H9 (cell line): ENCODE measurements at regions not wholly inside any gene's neighbourhood (a gene's known extent, or its start where the extent isn't known, plus 50 kb on each side); places are given as distances from the start of the nearest gene placed in this dataset.

Experiments used
- DNase-seq: peaks from one replicate; pipeline ENCODE4 v3.0.0-alpha.2; 2017
- H2AFZ ChIP-seq: one replicate; pipeline ENCODE4 v1.6.1; 2013; ENCODE audit warnings: mild to moderate bottlenecking, low read length, control low read depth, moderate library complexity
- H2AK5ac ChIP-seq: 2 replicates; pipeline ENCODE4 v1.6.1; 2013; ENCODE audit warnings: low read length, control low read depth, mixed read lengths; ENCODE audit not compliant: insufficient read length
- H2BK120ac ChIP-seq: one replicate; pipeline ENCODE4 v1.6.1; 2013; ENCODE audit warnings: low read depth, mild to moderate bottlenecking, low read length, control low read depth, inconsistent platforms; ENCODE audit not compliant: poor library complexity, severe bottlenecking
- H2BK12ac ChIP-seq: 2 replicates; pipeline ENCODE4 v1.6.1; 2013; ENCODE audit warnings: low read length, control low read depth, mixed read lengths, low read depth; ENCODE audit not compliant: insufficient read length
- H2BK15ac ChIP-seq: 2 replicates; pipeline ENCODE4 v1.6.1; 2013; ENCODE audit warnings: low read depth, low read length, control low read depth
- H2BK20ac ChIP-seq: one replicate; pipeline ENCODE4 v1.6.1; 2013; ENCODE audit warnings: low read depth, mild to moderate bottlenecking, low read length, control low read depth, inconsistent platforms; ENCODE audit not compliant: poor library complexity, severe bottlenecking
- H2BK5ac ChIP-seq: 2 replicates; pipeline ENCODE4 v1.6.1; 2013; ENCODE audit warnings: low read length, control low read depth, mixed read lengths; ENCODE audit not compliant: insufficient read length
- H3K14ac ChIP-seq: 2 replicates; pipeline ENCODE4 v1.6.1; 2013; ENCODE audit warnings: low read length, control low read depth; ENCODE audit not compliant: insufficient read depth
- H3K18ac ChIP-seq: 2 replicates; pipeline ENCODE4 v1.6.1; 2013; ENCODE audit warnings: low read depth, mild to moderate bottlenecking, mixed read lengths, low read length, control low read depth; ENCODE audit not compliant: insufficient read length
- H3K23ac ChIP-seq: 2 replicates; pipeline ENCODE4 v1.6.1; 2013; ENCODE audit warnings: low read length, control low read depth, mixed read lengths, low read depth; ENCODE audit not compliant: insufficient read length
- H3K23me2 ChIP-seq: 2 replicates; pipeline ENCODE4 v1.6.1; 2013; ENCODE audit warnings: low read depth, mild to moderate bottlenecking, mixed read lengths, low read length, control low read depth; ENCODE audit not compliant: insufficient read length, poor library complexity, severe bottlenecking
- H3K27ac ChIP-seq: 2 replicates; pipeline ENCODE4 v1.5.1; 2013; ENCODE audit warnings: low read length, control low read depth, mixed read lengths, low read depth; ENCODE audit not compliant: insufficient read length
- H3K27me3 ChIP-seq: 2 replicates; pipeline ENCODE4 v1.6.1; 2013; ENCODE audit warnings: low read length, control low read depth, inconsistent platforms; ENCODE audit not compliant: insufficient read depth
- H3K4ac ChIP-seq: 2 replicates; pipeline ENCODE4 v1.6.1; 2013; ENCODE audit warnings: low read depth, mild to moderate bottlenecking, control low read depth, inconsistent platforms, low read length, moderate library complexity
- H3K4me1 ChIP-seq: 2 replicates; pipeline ENCODE4 v1.6.1; 2013; ENCODE audit warnings: low read length, control low read depth, inconsistent platforms; ENCODE audit not compliant: insufficient read depth
- H3K4me2 ChIP-seq: 2 replicates; pipeline ENCODE4 v1.6.1; 2013; ENCODE audit warnings: low read length, control low read depth, mixed read lengths; ENCODE audit not compliant: insufficient read length, insufficient read depth
- H3K56ac ChIP-seq: 2 replicates; pipeline ENCODE4 v1.6.1; 2013; ENCODE audit warnings: low read depth, mild to moderate bottlenecking, mixed read lengths, low read length, control low read depth; ENCODE audit not compliant: insufficient read length
- H3K79me1 ChIP-seq: 2 replicates; pipeline ENCODE4 v1.6.1; 2013; ENCODE audit warnings: low read depth, mild to moderate bottlenecking, moderate library complexity, low read length, control low read depth, inconsistent platforms; ENCODE audit not compliant: insufficient read depth, poor library complexity, severe bottlenecking
- H3K79me2 ChIP-seq: 2 replicates; pipeline ENCODE4 v1.6.1; 2013; ENCODE audit warnings: low read length, control low read depth, inconsistent platforms; ENCODE audit not compliant: insufficient read depth
- H3K9ac ChIP-seq: 2 replicates; pipeline ENCODE4 v1.6.1; 2013; ENCODE audit warnings: low read length, control low read depth, mixed read lengths; ENCODE audit not compliant: insufficient read length; ENCODE audit errors: extremely low read depth
- H3K9me3 ChIP-seq: one replicate; pipeline ENCODE4 v1.6.1; 2013; ENCODE audit warnings: low read depth, low read length, inconsistent platforms; ENCODE audit not compliant: control insufficient read depth
- H3T11ph ChIP-seq: one replicate; pipeline ENCODE4 v1.6.1; 2013; ENCODE audit warnings: mild to moderate bottlenecking, low read length, control low read depth, inconsistent platforms
- H4K20me1 ChIP-seq: one replicate; pipeline ENCODE4 v1.6.1; 2013; ENCODE audit not compliant: control insufficient read depth, insufficient read length, insufficient read depth
- H4K5ac ChIP-seq: 2 replicates; pipeline ENCODE4 v1.6.1; 2013; ENCODE audit warnings: low read depth, mild to moderate bottlenecking, mixed read lengths, low read length, control low read depth; ENCODE audit not compliant: insufficient read length
- H4K8ac ChIP-seq: replicated peaks from 2 replicates; pipeline ENCODE4 v1.6.1; 2013; ENCODE audit warnings: low read length, control low read depth, mixed read lengths, low read depth; ENCODE audit not compliant: insufficient read length
- H4K91ac ChIP-seq: 2 replicates; pipeline ENCODE4 v1.6.1; 2013; ENCODE audit warnings: low read depth, mild to moderate bottlenecking, moderate library complexity, mixed read lengths, low read length, control low read depth; ENCODE audit not compliant: insufficient read length
- H3K27ac Mint-ChIP-seq, 3 experiments: 2 replicates in 2 of 3; 3 replicates in 1 of 3; pipeline ENCODE4 v1.8.0; 2020 to 2021; ENCODE audit warnings: mixed read lengths in 3 of 3, mild to moderate bottlenecking in 1 of 3, moderate library complexity in 1 of 3
- H3K27me3 Mint-ChIP-seq: 2 replicates; pipeline ENCODE4 v1.8.0; 2021; ENCODE audit warnings: low read depth, mild to moderate bottlenecking, moderate library complexity, mixed read lengths
- H3K36me3 Mint-ChIP-seq, 3 experiments: 2 replicates in 2 of 3; 3 replicates in 1 of 3; pipeline ENCODE4 v1.8.0; 2020 to 2021; ENCODE audit warnings: low read depth in 3 of 3, mixed read lengths in 3 of 3; ENCODE audit not compliant: insufficient read depth in 1 of 3
- H3K4me1 Mint-ChIP-seq, 2 experiments: 2 replicates each; pipeline ENCODE4 v1.8.0; 2020; ENCODE audit warnings: mixed read lengths in 2 of 2
- H3K4me3 Mint-ChIP-seq, 2 experiments: 2 replicates in 1 of 2; 3 replicates in 1 of 2; pipeline ENCODE4 v1.8.0; 2020 to 2021; ENCODE audit warnings: mild to moderate bottlenecking in 2 of 2, mixed read lengths in 2 of 2, moderate library complexity in 1 of 2
- H3K9me3 Mint-ChIP-seq, 2 experiments: 2 replicates in 1 of 2; 3 replicates in 1 of 2; pipeline ENCODE4 v1.8.0; 2020; ENCODE audit warnings: mild to moderate bottlenecking in 2 of 2, mixed read lengths in 2 of 2, moderate library complexity in 1 of 2
- WGBS: extraction: QIAGEN DNeasy Blood & Tissue Kit; methylation state at CpG from one replicate; pipeline ENCODE4 v1.1.7; 2013; ENCODE audit warnings: missing lambda C conversion rate, low lambda C conversion rate, mixed read lengths; ENCODE audit not compliant: insufficient read length; ENCODE audit errors: extremely low coverage; 5-methylcytosine and 5-hydroxymethylcytosine counted together
- TF ChIP-seq, protein P1 (sequence below): fragments of 200-600 bp; sonication (generic); conservative IDR thresholded peaks from 3 replicates; pipeline ENCODE4 v1.8.0; 2021; ENCODE audit warnings: antibody characterized with exemption, mild to moderate bottlenecking

DNA sequence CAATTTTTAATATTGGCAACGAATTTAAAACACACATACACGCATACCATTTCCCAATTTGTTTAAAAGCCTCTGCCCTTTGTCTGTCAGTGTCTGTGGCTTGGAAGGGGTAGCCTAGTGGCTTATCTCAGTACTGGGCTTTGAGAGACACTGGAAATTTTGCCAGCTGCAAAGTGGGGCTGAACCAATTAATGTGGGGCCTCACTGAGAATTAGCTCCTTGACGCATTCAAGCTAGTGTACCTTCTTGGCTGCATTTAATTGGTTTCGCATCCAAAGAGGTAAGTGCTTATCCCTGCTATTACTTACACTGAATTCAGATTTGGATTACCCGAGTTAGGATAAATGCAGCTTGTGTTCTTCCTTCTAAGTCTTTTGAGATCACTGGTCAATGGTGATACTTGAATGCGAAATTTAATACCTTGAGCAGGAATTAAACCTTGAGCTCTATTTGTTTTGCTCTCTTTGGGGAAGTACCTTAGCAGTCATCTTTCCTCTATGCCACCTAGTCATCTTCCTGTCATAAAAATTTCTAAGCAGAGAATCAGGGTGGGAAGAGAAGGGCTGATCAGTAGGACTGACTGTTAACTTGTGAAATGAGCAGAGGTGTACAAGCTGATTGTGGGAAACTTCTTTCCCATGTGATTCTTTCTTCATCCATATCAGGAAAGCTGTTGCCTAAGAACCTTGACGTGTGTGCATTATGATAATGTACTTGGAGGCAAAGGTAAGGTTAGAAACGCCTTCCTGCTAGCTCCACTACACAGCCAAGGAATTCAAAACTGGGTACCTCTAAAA, 187.7 kb upstream of the E2F8 start:
- H2BK20ac ChIP-seq: no peak overlapping the region
- WGBS: no CpG with 5 or more reads among the region's 8 CpGs

More for the DNA sequence above, 187.7 kb upstream of the E2F8 start:
- Histone ChIP-seq H4K20me1 (no peaks in the 10 kb centered on the region), H3K23me2 (no peaks in the 10 kb centered on the region), H3K18ac (no peak overlapping the region), H3K79me2 (no peaks in the 10 kb centered on the region), H4K8ac (no peak overlapping the region), H2BK120ac (no peak overlapping the region), H3T11ph (no peak overlapping the region), H3K4me2 (no peak overlapping the region), H3K4me1 (peaks cover 5% of the 10 kb centered on the region; the same call in 1 of the 2 replicates), H3K79me1 (no peaks in the 10 kb centered on the region), H3K23ac (no peak overlapping the region), H3K14ac (no peak overlapping the region), H2AFZ (no peak overlapping the region), H2BK12ac (no peak overlapping the region), H4K91ac (no peak overlapping the region), H3K56ac (no peak overlapping the region), H3K9me3 (no peaks in the 10 kb centered on the region), H3K4ac (no peak overlapping the region), H2AK5ac (no peak overlapping the region), H4K5ac (no peak overlapping the region), H3K27ac (no peak overlapping the region), H2BK5ac (no peak overlapping the region), H2BK15ac (no peak overlapping the region), H3K27me3 (no peaks in the 10 kb centered on the region), H3K9ac (no peak overlapping the region)
- no peak for DNase-seq
- peaks cover 21% of the 10 kb centered on the region for H3K27me3 Mint-ChIP-seq
- H3K4me3 Mint-ChIP-seq: no peak overlapping the region
- H3K27ac Mint-ChIP-seq: no peak overlapping the region
- TF ChIP-seq, protein P1, sequence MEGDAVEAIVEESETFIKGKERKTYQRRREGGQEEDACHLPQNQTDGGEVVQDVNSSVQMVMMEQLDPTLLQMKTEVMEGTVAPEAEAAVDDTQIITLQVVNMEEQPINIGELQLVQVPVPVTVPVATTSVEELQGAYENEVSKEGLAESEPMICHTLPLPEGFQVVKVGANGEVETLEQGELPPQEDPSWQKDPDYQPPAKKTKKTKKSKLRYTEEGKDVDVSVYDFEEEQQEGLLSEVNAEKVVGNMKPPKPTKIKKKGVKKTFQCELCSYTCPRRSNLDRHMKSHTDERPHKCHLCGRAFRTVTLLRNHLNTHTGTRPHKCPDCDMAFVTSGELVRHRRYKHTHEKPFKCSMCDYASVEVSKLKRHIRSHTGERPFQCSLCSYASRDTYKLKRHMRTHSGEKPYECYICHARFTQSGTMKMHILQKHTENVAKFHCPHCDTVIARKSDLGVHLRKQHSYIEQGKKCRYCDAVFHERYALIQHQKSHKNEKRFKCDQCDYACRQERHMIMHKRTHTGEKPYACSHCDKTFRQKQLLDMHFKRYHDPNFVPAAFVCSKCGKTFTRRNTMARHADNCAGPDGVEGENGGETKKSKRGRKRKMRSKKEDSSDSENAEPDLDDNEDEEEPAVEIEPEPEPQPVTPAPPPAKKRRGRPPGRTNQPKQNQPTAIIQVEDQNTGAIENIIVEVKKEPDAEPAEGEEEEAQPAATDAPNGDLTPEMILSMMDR: peak; percentile 40; the same call in 2 of the 3 replicates
- H3K36me3 Mint-ChIP-seq: no peaks in the 10 kb centered on the region
- no peaks in the 10 kb centered on the region for H3K9me3 Mint-ChIP-seq
- peaks cover 25 to 48% of the 10 kb centered on the region in 2 experiments for H3K4me1 Mint-ChIP-seq
